Eye (tissue), 1 donor: ENCODE measurements at regions not wholly inside any gene's neighbourhood (a gene's known extent, or its start where the extent isn't known, plus 50 kb on each side); places are given as distances from the start of the nearest gene placed in this dataset.
"Not testable (repeated sequence)": the region's sequence is repeated elsewhere in the genome, so short reads cannot be mapped to it uniquely, and the experiment has no call there.

ENCODE experiments used
- DNase-seq: peaks from one replicate; pipeline ENCODE4 v3.0.0-alpha.2; 2015

DNA sequence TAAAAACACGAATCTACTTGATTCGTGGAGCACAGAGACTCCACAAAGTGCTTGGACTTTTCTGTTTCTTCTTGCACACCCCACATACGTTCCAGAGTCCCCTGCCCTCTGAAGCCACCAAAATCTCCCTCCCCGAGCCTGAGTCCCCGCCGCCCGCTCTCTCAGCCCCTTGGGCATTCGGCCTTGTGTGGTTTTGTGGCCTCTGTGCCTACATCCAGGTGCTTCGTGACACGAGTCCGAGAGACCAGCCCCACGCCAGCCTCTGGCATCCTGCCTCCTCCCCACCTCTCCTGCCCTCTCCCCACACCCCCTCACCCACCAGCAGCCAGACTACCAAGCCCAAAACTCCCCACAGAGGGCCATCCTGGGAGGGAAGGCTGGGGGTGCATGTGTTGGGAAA lies 87.8 kb upstream of the PPP1R26 start:
- no peak for DNase-seq

DNA sequence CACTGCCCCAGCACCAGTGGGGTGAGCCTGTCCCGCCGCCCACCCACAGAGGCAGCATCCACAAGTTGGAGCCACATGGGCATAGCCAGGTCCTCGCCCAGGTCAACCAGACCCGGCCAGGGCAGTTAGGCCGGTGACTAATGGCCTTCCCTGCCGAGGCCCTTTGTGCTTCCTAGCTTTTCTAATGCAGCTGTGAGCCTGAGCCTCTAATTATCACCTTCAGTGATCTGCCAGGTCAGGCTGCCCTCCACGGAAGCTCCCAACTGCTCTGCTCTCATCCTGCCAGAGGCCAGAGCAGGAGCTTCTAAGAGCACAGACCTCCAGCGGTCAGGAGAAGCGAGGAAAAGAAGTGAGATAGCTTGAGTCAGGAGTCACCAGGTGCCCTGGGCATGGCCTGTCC lies 87.1 kb upstream of the PPP1R26 start:
- DNase-seq, result no peak

DNA sequence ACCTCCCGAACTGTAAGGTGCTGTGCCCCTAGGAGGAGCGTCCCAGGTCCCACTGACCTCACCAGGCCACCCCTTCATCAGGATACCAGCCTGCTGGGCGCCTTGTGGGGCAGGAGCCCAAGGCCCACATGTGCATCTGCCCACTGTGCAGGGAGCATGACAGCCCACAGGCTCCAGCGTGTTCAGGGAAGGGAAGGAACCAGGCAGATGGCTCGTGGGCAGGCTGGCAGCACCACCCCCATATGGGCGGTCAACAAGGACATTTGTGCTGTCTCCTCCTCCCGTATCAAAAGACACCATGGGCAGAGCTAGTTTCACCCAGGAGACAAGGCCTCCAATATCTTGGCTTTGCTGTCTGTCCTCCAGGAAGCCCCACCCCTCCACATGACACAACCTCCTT lies 85.5 kb upstream of the PPP1R26 start:
- DNase-seq, result no peak

DNA sequence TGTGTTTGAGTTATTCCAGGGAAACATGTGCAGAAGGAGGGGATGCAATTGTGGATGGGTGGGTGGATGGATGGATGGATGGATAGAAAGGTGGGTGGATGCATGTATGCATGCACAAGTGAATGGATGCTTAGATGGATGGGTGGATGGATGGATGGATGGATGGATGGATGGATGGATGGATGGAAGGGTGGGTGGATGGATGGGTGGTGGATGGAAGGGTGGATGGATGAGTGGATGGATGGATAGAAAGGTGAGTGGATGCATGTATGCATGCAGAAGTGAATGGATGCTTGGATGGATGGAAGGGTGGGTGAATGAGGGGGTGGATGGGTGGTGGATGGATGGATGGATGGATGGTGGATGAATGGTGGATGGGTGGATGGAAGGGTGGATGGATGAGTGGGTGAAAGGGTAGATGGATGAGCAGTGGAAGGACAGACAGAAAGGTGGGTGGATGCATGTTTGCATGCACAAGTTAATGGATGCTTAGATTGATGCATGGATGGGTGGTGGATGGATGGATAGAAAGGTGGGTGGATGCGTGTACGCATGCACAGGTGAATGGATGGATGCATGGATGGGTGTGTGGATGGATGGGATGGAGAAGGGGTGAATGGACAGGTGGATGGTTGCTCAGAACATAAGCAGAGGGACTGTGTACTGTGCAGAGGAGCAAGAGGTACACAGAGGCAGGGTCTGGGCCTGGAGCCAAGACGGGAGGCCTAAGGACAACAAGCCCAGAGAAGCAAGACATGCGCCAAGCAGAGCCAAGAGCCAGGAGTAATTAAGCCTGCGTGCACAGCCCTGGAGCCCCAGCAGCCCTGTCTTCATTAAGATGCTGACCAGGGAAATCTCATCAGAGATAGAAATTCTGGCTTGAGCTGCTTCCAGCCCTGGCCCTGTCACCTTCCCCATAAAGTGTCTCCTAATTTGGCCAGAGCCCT lies 84.6 kb upstream of the PPP1R26 start:
- DNase-seq, result no peak

DNA sequence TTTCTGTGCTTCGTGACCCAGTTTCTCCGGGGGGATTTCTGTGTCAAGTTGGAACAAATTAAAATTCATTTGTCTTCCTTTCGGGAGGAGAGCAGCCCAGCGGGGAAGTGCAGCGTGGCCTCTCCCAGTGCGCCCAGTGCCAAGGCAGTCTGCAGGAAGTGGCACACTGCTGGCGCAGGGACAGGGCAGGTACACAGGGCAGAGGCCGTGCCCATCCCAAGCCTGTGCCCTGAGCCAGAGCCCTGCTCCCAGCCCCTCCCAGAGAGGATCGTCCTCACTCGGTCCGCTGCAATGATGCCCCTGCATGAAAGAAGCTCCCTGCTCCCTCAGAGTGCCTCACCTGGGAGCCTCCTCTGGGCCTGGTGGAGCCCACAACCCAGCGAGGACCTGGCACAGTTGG lies 82.4 kb upstream of the PPP1R26 start:
- no peak for DNase-seq

DNA sequence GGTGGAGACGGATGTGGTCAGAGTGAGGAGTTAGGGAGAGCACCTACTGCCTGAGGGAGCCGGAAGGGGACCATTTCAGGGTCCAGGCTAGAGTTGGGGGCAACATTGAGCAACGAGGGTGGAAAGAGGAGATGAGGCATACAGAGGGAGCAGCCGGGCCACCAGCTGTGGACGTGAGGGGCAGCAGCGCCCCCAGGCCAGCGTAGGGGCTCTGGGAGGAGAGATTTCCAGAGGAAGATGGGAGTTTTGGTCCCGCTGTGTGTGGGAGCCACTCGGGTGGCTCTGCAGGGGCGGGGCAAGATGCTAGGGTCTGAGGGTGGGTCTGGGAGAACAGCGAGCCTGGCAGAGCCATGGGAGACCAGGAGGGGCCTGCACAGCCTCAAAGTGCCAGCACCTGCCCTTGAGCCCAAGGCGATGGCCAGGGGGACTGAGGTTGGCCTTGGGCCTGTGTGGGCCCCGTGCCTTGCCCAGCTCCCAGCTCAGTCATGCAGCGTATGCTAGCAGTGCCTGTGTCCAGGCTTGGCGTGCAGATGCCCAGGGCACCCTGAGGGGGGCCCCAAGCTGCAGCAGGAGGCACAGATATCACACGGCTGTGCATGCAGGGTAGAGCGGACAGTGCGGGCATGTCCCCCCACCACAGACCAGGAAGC lies 80.5 kb upstream of the PPP1R26 start:
- DNase-seq, result no peak

DNA sequence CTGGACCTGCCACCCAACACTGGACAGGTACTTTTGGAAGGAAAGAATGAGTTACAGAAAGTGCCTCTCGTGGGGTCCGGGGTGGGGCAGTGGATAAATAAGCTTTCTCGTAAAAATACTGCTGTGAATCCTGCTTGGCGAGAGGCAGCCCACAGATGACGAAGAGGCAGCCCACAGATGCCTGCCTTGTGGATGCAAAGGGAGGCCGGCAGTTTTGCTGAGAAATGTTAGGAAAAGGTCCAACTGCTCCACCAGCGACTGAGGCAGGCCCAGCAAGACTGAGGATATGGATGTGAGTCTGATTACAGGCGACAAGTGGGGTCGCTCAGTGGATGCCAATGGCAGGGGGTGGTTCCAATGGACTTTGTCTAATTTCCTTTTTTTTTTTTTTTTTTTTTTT lies 79.1 kb upstream of the PPP1R26 start:
- DNase-seq, result no peak

DNA sequence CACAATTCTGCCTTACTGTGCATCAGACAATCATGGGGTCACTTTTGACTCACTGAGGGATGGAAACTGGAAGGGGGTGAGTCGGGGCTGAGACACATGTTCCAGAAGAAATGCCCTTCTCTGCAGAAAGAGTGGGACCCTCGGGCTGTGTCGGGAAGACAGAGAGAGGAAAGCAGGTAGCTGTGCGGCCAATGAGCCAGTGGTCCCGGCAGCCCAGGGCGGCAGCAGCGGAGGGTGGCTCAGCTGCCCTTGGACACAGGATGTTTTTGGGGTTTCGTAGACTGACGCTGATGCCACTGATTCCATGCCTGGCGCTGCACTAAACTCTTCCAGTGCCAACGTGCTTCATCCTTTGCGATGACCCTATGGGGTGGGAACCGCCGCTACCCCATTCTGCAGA lies 78.4 kb upstream of the PPP1R26 start:
- no peak for DNase-seq

DNA sequence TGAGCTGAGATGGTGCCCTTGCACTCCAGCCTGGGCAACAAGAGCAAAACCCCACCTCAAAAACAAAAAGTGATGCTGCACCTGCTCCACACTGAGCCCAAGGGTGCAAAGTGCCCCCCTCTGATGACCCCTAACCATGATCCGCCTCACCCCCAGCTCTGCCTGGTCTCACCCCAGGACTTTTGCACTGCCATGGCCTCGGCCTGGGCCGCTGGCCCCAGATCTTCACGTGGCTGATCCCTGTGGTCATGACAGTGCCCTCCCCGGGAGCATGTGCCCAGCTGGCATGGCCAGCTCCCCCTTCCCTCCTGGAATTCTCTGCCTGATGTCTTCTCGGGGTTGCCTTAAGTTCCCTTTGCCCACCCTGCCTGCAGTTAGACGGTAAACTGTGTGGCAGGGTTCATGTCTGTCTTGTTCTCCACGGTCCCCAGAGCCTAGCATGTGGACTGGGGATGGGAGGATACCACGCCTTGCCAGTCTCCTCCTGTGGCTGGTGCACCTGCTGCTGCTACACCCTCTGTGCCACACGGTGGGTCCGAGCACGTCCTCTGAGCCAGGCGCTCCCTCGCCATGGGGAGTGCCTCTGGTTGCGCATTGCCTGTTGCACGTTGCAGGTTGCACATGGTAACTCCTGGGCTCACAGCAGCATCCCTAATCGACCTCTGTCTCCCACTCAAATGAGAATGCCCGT lies 77.4 kb upstream of the PPP1R26 start:
- DNase-seq, result no peak

DNA sequence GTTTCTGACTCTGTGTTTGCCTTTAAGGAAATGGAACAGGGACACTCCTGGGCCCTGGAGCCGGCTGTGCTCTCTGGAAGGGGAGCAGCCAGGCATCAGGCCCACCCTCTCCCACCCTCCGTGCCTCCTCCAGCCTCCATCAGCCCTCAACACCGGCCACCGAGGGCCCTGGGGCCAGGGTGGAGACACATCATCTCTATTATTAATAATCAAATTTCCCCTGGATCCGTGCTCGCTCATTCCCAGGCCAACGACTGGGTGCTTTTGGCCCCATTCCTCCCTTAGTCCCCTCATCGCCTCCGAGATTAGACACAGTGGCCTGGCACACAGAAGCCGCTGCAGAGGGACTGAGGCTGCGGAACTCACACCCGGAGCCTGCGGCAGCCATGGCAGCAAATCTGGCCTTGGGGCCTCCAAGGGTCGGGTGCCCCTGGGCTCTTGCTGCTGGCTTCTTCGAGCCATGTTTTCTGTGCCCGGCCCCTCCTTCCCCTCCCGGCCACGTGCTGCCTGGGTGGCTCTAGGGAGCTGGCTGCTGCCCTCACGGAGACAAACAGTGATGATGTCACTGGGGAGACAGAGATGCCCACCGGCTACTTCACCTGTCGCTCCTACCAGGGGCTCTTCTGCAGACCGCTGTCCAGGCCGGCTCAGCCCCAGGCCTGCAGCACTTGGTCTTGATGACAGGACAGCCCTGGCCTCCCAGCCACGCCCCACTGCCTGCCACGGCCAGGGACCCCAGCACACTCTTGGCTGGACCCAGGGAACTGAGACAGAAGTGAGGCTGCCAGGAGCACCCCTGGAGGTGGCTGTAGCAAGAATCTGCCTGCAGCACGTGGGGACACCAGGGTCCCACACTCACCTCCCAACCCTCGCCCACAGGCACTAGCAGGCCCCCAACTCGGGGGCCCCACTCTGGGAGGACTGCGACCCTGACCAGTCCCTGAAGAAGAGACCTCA lies 76.6 kb upstream of the PPP1R26 start:
- DNase-seq, result no peak

DNA sequence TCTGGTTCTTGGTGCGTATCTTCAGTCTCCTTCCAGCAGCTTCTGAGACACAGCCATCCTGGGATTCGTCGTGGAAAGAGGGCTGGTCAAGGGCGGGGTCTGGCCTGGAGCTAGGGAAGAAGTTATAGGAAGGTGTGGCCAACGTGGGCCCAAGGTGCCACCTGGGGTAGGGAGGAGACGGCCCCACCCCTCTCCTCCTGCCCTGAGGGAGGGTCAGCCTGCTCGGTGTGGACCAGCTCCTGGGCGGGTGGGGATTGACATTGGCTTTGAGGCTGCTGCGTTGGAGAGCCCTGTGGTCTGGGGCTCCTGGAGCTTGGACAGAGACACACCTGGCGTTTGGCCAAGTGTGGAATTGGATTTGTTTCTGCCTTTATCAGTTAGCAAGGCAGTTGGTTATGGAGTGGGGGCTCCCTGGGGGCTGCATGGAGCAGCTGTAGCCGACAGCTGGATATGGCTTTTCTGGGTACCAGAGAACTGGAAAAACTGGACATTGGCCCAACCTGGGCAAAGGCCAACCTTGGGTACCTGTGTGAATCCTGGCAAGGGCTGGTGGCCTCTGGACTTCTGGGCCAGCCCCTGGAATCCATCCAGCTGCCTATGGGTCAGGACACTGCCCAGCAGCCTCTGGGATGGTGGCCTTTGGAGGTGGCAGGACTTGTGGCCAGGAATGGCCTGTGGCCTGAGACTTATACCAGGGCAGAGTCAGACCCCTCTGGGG lies 75.7 kb upstream of the PPP1R26 start:
- DNase-seq, result no peak

DNA sequence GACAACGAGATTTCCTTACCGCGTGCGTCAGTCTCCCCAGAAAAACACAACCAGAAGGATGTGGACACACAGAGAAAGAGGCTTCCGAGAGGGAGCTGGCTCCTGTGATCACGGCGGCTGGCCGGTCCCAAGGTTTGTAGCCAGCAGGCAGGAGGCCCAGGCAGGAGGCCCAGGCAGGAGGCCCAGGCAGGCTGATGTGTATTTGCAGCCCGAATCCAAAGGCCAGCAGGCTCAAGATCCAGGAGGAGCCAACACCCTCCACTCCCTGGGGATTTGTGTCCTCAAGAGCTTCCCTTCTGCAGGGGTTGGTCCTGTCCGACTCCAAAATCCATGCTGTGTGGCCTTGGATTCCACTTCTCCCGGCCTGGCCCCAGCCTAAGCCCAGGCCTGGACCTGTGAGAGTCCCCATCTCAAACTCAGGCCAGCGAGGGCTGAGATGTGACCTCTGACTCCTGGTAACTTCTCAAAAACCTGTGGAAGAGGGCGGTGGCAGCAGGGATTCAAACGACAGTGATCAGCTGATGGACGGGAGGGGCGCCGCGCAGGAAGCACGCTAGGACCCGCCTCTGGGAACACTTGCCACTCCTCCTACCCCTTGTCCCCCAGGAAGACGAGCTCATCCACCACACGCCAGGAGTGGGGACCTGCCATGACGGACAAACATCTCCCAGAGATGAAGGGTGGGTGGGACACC lies 75.0 kb upstream of the PPP1R26 start:
- no peak for DNase-seq

DNA sequence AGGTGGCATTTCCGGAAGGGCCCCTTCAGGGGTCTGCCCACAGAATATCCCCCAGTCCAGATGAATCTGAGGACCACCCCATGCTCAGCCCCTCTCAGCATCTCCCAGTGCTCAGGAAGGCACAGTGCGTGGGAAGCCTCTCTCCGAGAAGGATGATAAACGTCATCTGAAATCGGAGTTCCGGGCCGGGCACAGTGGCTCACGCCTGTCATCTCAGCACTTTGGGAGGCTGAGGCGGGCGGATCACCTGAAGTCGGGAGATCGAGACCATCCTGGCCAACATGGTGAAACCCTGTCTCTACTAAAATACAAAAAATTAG lies 74.5 kb upstream of the PPP1R26 start:
- not testable (repeated sequence) for DNase-seq

DNA sequence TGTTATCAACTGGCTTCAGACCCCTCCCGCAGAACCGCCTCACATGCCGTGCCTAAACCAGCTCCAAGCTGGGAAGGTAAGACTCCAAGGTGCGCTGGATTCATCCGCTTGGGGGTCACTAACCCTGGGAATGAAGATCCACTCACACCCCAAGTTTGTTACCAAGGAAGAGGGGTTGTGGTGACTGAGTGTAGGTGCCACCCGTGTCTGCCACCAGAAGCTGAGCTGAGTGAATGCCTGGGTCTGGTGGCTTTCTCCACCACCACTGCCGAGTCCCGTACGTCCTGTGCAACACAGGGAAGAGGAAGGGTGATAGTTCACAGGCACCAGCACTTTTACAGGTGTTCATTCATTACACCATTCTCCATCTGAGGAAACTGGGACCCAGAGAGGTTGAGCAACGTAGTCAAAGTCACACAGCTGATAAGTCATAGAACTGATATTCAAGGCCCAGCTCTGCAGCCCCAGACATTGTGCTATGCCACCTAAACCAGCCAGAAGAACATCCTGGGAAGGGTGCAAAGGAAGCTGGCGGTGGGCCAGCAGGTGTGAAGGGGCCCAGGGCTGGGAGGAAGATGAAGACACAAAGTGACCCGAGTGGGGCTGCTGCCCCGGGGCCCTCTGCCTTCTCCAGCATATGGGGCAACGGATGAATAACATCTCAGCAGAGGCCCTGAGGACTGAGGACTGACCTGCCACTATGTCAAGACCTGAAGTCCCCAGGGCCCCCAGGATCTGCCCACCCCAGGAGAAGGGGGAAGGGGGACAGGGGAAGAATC lies 70.9 kb upstream of the PPP1R26 start:
- DNase-seq, result no peak

DNA sequence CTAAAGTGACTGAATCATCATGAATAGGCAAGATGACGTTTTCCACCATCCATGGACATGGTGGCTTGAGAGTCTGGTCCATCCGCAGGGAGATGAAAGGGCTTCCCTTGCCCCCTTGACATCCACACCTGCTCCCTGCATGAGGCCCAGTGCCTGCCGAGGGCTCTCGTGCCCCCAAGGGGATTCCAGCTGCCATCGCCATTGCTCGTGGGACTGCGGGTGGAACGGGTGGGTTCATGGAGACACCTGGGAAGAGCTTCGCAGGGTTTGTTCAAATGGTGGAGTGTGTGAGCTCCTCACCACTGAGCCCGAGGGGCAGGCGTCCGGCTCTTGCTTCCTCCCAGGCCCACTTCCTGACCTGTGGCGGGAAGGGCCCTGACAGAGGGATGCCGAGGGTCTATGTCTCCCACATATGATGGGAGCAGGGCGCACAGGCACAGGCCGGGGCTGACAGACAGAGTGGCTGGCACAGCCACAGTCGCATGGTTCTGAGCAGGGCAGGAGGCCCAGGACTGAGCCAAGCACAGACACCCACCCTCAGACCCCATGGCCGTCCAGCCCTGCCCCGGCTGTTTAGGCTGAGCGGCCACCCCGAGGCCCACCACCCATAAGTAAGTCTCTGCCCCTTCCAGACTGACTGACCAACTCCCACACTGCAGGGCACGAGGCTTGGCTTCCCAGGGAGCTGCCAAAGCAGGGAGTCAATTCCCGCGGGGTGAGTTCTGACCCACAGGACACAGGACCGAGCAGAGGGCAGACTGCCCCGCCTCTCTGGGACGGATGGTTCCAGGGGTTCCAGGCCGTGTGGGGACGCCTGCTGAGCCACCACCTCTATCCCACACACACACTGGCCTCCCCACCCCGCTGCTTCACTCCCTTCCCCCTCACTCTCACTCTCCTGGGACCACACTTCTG lies 70.0 kb upstream of the PPP1R26 start:
- DNase-seq, result no peak

DNA sequence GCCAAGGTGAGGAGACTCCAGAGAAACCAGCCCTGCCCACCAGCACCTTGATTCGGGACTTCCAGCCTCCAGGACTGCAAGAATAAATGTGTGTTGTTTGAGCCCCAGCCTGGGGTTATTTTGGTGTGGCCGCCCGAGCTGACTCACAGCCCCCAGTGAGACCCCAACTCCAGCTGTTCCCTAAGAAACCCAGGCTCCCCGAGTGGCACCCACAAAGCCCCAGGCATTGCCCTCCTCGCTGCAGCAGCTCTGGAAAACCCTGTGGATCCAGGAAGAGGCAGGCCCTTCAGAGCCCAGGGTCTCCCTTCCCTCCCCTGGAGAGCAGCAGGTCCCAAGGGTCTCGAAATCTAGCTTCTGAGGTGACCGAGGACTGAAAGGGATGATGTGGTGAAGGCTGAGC lies 69.2 kb upstream of the PPP1R26 start:
- no peak for DNase-seq

DNA sequence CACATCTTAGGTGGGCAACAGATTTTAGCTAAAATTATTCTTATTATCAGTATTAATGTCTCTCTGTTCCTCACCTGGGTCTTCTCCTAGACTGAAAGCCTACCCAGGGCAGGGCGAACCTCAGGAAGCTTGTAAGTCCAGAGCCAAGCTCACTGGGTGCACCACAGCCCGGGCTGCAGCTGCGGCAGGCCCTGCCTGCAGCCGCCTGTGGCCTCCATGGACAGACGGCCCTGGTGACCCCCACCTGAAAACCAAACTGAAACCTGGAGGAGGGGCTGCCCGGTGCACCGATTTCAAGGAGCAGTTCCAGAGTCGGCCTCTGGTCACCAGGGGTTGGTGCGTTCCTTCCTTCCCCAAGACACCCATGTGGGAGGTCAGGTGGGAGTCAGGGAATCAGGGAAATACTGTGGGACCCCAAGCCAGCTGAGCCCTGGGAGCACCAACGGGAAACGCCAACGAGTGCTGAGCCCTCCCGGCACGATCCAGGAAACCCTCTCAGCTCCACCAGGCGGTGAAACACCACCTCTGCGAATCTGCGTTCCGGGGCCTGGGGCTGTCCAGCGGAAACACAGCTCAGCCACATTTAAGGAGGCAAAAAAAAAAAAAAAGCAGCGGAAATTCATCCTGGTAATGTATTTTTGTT lies 68.6 kb upstream of the PPP1R26 start:
- no peak for DNase-seq

DNA sequence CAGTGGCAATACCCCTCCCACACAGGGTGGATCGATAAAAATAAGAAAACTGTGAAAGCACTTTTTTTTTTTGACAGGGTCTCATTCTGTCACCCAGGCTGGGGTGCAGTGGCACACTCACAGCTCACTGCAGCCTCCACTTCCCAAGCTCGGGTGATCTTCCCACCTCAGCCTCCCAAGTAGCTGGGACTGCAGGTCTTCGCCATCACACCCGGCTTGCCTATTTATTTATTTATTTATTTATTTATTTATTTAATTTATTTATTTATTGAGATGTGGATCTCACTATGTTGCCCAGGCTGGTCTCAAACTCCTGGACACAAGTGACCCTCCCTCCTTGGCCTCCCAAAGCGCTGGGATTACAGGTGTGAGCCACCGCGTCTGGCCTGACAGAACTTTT lies 68.0 kb upstream of the PPP1R26 start:
- DNase-seq, result not testable (repeated sequence)
